ENCODE measurements at regions not wholly inside any gene's neighbourhood (a gene's known extent, or its start where the extent isn't known, plus 50 kb on each side); places are given as distances from the start of the nearest gene placed in this dataset.

DNA sequence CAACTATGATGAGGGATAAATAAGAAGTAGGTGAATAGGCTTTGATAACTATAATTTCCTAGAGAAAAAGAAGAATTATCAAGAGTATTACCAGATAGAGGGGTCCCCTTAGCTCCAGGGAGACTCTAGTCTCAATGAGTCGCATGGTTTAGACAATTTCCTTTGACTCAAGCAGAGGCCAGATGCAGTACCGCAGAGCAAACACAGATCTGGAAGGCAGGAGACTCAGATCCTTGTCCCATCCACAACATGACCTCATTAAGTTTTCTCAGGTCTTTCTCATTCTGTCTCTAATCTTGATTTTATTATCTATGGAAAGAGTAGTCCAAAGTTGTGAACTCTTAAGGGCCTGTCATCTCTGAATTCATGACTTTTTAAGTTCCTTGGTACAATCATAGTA, 987.9 kb downstream of the NTRK3 start:
- intact Hi-C loops (cut with micrococcal nuclease), result no loop called here

GRCh38 chr15:87267798-87268197, 988.7 kb downstream of the NTRK3 start:
- intact Hi-C loops (cut with micrococcal nuclease), result no loop called here

GRCh38 chr15:87263871-87264270, 992.7 kb downstream of the NTRK3 start:
- intact Hi-C loops (cut with micrococcal nuclease), result no loop called here

DNA sequence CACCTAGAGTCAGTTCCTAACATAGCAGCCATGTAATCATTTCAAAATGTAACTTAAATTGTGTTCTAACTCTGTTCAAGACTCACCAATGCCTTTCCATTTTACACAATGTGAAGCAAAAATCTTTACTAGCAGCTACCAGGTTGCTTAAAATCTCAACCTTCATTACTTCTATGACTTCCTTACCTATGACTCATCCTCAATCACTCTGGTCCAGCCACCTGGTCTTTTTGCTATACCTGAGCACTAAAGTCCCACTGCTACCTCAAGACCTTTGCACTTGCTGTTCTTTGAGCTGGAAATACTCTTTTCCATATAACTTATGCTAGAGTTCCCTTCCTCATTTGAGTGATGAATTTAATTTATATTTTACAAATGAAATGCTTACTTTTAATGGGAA, 993.2 kb downstream of the NTRK3 start:
- intact Hi-C loops (cut with micrococcal nuclease), result no loop called here

DNA sequence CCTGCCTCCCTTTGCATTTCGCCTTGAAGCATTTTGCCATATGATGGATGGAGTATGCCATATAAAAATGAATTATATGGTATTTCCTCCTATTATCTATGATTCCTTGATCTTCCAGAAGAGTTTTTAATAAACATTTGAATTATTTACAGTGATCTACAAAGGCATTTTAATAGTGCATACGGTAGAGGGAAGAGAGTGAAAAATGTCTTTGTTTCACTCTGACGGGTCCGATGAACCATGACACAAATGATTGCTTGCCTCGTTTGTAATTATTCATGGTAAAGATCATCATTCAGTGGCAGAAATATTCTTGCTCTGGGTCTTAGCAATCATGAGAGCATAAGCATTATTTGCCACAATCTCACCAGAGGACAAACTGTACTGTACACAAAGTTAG, 1010.9 kb downstream of the NTRK3 start:
- intact Hi-C loops (cut with micrococcal nuclease), result no loop called here

DNA sequence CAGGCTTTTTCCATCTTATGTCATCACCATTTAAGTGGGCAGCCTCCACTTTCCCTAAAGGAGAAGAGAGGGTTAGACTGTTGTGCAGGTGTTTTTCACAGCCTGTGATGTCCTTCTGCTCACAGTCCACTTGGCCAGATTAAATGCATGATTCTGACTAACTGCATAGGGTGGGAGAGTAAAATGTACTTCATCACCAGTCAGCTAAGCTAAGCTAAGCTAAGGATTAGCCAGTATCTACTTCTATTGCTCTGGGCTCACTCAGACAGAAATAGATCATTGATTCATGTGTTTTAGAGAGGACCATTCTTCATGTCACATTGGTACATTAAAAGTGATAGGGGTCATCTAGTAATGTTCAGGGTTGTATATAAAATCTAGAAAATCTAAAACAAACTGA, 1013.1 kb downstream of the NTRK3 start:
- intact Hi-C loops (cut with micrococcal nuclease), result no loop called here

DNA sequence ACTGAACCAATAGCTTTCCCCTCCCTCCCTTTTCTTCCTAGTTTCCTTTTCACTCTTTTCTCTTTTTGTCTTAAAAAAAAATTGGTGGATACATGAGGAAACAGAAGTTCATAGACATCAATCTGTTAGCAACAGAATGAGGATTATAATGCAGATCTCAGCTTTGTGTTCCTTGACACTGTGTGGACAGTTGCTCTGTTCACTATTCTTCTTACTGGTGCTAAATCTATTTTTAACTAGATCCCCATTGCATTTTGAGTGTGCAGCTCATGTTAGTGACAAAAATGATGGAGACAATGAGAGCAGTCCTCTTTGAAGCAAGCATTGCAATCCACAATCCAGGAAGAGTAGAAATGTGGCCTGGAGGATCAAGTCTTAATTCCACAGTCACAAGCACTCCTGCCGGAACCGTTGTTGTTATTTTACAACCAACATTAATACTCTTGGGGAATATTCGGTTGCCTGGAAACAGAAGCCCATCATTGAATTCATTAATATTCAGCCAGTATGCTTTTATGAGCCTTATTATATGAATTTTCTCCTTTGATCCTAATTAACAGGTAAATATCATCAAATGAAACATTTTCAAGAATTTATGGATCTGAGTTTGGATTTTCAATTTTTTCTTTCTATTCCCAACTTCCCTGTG, 1016.8 kb downstream of the NTRK3 start:
- intact Hi-C loops (cut with micrococcal nuclease), result no loop called here

GRCh38 chr15:87238451-87239068, 1018.0 kb downstream of the NTRK3 start:
- intact Hi-C loops (cut with micrococcal nuclease), result no loop called here

DNA sequence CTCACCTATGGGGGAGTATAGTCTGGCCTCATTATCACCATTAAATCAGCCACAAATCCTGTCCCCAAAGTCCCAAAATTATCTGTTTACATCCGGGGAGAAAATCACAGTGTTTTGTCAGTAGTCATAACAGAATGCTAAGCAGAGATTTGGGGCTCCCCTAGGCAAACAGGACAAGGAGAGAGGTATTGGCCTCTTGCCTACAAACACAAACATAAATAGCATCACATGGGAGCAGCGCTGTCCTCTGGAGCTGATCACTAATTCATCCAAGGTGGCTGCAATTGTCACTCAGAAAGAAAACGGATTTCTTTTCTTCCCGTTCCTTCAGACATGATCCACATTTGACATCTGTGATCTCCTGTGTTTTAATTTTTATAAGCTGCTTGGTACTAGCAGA, 1028.1 kb downstream of the NTRK3 start:
- intact Hi-C loops (cut with micrococcal nuclease), result no loop called here

GRCh38 chr15:87227846-87228245, 1028.7 kb downstream of the NTRK3 start:
- intact Hi-C loops (cut with micrococcal nuclease), result no loop called here

DNA sequence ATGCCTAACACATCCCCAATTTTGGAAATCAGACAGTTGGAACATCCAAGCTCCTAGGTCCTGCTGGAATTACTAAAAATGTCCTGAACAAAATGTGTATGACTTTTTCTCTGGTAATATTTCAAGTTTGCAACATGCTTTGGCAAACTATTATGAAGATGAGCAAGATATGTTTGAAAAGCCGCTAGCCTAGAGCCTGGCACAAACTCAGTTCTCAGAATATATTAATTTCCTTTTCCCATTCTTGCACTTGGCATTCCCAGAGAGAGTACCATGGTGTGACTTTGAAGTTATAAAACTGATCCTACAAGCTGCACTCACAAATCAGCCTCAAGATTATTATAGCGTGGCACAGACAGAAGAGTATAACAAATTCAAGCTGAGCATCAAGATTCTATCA, 1031.1 kb downstream of the NTRK3 start:
- intact Hi-C loops (cut with micrococcal nuclease), result no loop called here

DNA sequence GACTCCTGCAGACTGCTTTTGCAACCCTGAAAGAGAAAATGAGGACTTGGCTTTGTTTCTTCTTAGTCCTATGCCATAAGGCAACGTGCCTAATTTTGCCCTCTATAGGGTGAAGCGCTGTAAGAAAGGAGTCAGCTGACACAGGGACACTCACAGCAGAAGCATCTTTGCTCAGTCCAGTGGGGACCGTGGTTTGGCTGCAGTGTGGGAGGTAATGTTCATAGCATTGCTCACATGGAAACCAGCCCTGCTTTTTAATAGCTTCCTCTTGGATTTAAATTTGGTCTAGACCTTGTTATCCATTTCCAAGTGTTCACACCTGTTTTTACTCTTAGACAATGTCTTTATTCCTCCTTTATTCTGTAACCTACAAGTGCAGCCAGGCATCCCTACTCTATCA, 1032.1 kb downstream of the NTRK3 start:
- intact Hi-C loops (cut with micrococcal nuclease), result no loop called here

DNA sequence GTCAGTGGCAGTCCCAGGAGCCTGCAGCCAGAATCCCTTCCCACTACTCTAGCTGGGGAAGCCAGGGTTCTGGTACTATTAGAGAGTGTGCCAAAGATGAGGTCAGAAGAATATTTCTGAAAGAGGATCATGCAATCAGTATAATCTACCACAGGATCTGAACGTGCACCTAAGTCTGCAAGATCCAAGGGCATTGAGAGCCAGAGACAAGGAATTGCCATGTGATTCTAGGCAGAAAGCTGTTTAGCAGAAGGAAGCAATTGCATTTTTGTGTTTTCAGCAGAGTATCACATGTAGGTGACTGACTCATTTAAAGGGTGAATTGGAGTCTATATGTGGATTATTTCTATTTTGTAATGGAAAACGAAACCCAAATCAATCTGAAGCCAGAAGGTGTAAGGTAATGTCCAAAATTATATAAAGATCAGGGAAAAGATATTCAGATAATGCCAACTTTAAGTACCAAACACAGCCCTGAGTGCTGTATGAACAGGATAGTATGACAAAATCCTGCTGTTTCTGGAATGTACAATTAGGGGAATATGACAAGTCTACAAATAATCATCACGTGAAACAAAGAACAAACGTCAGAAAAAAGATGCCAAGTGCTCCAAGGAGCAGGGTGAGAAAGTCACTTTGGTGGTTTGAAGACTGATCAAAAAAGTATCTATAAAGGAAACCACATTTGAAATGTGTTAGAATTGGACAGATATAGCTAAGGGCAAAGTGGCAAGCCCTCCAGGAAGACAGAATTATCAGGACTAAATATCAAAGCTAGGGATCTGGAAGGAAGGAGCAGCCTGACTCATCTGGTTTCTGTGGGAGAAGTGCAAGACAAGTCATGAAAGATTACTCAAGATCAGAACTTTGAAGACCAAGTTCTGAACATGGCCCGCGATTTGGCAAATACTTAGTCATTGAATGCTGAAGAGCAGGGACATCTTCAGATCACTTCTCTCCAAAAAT, 1036.6 kb downstream of the NTRK3 start:
- intact Hi-C loops (cut with micrococcal nuclease), result no loop called here

DNA sequence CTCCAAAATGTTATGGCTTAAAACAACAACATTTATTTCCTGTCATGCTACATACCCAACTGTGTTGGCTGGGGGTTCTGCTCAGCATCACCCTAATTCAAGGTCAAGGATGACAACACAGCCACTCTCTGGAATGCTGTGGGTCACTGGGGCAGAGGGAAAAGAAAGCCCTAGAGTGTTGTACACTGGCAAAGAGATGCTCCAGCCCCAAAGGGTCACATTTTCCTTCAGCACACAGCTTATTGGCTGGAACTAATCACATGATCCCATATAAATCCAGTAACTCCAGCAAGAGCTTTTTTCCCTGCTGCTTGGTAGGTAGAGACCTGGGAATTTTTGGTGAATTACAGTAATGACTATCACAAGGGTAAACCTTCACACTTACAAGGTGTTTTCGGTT, 1041.4 kb downstream of the NTRK3 start:
- intact Hi-C loops (cut with micrococcal nuclease), result no loop called here

DNA sequence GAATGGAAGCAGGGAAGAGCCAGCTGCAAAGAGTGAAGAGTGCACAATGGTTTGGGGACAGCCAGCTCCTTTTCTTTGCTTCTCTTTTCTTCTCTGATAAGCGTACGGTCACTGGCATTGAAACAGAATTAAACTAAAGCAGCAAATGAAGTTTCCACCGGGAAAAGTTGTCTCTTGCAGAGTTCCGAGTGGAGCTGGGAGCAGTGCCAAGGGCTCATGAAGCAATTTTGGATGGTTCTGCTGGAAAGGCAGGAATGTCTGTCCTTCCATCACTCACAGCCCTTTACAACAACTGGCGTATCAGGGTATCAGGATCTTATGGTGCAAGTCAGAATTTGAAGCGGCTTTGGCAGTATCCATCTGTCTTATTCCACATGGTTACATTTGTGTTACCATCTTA, 1042.9 kb downstream of the NTRK3 start:
- intact Hi-C loops (cut with micrococcal nuclease), result no loop called here

- intact Hi-C loops (cut with micrococcal nuclease), result no loop called here
These were observed 1044.5 kb downstream of the NTRK3 start for GRCh38 chr15:87212041-87212440.

DNA sequence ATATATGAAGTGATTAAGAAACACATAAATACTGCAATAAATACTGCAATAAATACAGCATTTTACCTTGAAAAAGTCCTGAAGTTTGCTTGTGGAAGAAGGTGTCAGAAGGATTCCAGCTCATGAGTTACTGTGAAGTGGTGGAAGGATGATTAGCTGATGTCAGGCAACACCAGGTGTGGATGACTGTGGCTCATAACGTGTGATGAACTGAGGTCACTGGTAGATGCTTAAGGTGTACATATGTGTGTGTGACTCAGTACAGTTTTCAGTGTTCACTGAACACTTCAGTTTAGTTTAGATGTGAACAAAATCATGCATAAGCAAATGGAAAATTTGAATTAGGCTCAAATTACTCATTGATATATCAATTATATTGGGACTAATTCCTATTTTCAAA, 1045.0 kb downstream of the NTRK3 start:
- intact Hi-C loops (cut with micrococcal nuclease), result no loop called here

- intact Hi-C loops (cut with micrococcal nuclease), result no loop called here
These were observed 1046.4 kb downstream of the NTRK3 start for GRCh38 chr15:87209891-87210689.

DNA sequence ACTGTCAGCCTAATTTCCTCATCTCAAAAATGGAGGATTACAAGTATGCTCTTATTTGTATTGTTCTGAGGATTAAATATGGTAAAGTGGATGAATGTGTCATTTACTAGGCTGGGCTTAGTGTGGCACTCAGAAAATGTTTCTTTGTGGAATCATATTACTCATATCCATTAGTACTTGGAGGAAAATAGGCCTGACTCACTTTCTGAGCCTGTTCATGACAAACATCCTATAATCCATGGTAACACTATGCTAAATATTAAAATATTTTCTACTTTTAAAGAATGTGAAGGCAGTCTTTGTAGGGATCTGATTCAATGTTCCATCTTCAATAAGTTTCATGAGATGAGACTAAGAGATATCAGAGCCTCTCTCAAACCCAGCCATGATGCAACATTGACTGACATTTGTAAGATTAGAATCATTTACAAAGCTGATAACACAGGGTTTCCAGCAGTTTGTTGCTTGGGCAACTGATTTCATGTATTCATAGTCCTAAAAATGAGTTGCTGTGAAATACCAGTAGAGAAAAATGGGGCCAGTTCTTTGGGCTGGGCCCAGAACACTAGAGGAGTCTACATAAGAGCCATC, 1048.5 kb downstream of the NTRK3 start:
- intact Hi-C loops (cut with micrococcal nuclease), result no loop called here

- intact Hi-C loops (cut with micrococcal nuclease), result no loop called here
These were observed 1049.3 kb downstream of the NTRK3 start for GRCh38 chr15:87207251-87207650.

DNA sequence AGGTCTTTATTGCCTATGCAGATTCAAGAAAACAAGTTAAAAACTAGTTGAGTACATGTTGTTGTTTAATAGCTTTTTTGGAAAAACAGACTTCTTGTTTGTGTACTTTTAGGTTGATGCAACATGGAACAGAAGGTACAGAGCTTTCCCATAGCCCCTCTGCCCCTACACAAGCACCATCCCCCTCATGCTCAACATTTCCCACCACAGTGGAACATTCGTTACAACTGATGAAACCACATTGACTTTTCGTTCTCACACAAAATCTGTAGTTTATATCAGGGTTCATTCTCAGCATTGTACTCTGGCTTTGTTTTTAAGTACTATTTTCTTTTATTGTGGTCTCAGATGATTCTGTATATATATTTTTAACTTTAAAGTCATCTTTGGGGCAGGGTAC, 1054.6 kb downstream of the NTRK3 start:
- intact Hi-C loops (cut with micrococcal nuclease), result no loop called here
